ENCODE measurements at regions not wholly inside any gene's neighbourhood (a gene's known extent, or its start where the extent isn't known, plus 50 kb on each side); places are given as distances from the start of the nearest gene placed in this dataset.

DNA sequence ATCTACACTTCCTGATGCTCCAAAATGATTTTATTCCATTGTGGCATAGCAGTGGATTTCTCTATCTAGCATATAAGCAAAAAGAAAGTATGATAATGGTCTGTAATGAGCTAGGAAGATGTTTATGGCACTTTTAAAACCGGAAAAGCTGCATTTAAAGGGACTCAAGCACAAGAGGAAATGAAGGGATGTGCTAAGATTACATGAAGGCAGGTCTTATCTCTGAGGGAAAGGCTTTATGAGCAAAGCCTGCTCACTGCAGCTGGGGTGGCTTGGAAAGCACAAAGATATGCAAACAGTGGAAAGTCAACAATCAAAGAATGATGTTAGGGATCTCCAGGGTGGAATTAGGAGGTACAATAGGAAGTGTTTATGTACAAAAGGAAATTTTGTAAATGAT lies 138.2 kb downstream of the TENT5A start:
- no peak overlapping the region for H3K4me3 ChIP-seq (replicated peaks in 1 of 2; ENCODE audit: low read depth in 2 of 2, low read length in 2 of 2)
- TF ChIP-seq, protein P1, sequence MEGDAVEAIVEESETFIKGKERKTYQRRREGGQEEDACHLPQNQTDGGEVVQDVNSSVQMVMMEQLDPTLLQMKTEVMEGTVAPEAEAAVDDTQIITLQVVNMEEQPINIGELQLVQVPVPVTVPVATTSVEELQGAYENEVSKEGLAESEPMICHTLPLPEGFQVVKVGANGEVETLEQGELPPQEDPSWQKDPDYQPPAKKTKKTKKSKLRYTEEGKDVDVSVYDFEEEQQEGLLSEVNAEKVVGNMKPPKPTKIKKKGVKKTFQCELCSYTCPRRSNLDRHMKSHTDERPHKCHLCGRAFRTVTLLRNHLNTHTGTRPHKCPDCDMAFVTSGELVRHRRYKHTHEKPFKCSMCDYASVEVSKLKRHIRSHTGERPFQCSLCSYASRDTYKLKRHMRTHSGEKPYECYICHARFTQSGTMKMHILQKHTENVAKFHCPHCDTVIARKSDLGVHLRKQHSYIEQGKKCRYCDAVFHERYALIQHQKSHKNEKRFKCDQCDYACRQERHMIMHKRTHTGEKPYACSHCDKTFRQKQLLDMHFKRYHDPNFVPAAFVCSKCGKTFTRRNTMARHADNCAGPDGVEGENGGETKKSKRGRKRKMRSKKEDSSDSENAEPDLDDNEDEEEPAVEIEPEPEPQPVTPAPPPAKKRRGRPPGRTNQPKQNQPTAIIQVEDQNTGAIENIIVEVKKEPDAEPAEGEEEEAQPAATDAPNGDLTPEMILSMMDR (IDR thresholded peaks at IDR 0.05; ENCODE audit: low read depth, low read length) = no peak
- peak; percentile 42 to 54 for DNase-seq (ENCODE audit: low read depth in 2 of 2)

DNA sequence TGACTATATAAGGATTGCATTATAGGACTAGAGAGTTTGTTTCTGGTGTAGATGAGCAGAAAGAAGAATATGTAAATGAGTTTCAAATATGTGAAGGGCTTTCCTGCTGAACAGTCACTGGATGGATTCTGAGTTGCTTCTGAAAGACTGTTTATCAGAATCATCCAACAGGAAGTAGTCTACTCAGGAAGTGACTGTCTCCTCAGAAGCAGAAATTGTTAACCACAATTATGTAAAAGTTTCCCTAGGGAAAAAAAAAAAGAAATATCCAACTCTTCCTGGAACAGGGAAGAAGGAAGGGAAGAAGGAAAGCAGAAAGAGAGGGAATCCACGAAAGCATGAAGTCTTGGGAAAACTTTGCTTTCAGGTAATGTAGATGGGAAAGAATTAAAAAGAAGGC lies 138.9 kb downstream of the TENT5A start:
- H3K4me3 ChIP-seq (replicated peaks in 1 of 2; ENCODE audit: low read depth in 2 of 2, low read length in 2 of 2) = no peak overlapping the region
- peak; percentile 55 to 86 for DNase-seq (ENCODE audit: low read depth in 2 of 2)
- TF ChIP-seq, protein P1 (IDR thresholded peaks at IDR 0.05; ENCODE audit: low read depth, low read length) = no peak

DNA sequence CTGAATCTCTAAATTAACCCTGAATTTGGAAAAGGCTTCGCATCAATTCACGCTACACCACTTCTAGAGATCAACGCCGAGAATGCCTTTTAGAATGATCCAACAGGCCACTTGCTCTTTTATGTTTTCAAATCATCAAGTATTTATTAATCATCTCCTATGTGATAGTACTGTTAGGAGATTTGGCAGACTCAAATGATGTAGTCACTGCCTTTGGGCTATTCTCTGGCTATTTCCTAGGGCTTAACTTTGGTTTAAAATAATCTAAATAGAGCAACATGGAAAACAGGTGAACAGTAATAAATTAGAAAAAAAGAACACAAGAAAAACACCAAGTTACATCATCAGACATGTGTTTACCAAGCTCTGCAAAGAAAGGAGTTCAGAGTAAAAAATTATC lies 140.3 kb downstream of the TENT5A start:
- TF ChIP-seq, protein P1 (IDR thresholded peaks at IDR 0.05; ENCODE audit: low read depth, low read length) = no peak
- no peak overlapping the region for H3K4me3 ChIP-seq (replicated peaks in 1 of 2; ENCODE audit: low read depth in 2 of 2, low read length in 2 of 2)
- DNase-seq (ENCODE audit: low read depth in 2 of 2) = no peak

DNA sequence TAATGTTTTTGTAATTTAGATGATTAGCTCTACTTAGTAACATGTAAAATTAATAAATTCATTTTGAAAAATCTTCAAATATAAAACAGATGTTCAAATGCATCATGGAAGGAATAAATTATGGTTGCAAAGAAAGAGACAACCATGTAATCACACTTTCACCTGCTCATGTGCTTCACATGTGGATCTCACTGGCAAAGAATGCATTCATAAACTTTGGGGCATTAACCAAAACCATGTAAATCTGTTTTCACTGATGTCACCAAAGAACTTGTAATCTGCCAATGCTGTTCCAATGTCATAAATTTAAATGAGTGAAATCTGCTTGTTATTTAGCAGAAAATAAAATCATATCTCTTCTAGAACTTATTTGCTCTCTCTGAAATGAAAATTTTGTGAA lies 142.7 kb downstream of the TENT5A start:
- TF ChIP-seq, protein P1 (IDR thresholded peaks at IDR 0.05; ENCODE audit: low read depth, low read length) = no peak
- no peak overlapping the region for H3K4me3 ChIP-seq (replicated peaks in 1 of 2; ENCODE audit: low read depth in 2 of 2, low read length in 2 of 2)
- no peak for DNase-seq (ENCODE audit: low read depth in 2 of 2)

DNA sequence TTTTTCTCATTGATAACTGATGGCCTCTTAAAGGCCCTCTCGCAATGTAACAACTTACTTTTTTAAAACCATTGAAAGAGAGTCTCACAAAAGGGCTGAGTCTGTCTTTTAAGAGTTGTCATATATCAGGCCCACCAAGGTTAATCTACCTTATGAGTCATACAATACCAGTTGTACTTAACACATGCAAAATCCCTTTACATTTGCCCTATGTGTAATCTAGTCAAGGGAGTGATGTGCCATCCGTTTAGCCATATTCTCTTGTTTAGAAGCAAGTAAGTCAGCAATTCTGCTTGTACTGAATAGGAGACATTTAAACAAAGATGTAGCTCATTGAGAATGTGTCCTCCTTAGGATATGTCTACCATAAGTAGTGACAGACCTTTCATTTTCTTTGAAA lies 143.7 kb downstream of the TENT5A start:
- TF ChIP-seq, protein P1 (IDR thresholded peaks at IDR 0.05; ENCODE audit: low read depth, low read length) = no peak
- peak in 1 of 2 donors; percentile 21 for DNase-seq (ENCODE audit: low read depth in 2 of 2)
- H3K4me3 ChIP-seq (replicated peaks in 1 of 2; ENCODE audit: low read depth in 2 of 2, low read length in 2 of 2) = no peak overlapping the region

DNA sequence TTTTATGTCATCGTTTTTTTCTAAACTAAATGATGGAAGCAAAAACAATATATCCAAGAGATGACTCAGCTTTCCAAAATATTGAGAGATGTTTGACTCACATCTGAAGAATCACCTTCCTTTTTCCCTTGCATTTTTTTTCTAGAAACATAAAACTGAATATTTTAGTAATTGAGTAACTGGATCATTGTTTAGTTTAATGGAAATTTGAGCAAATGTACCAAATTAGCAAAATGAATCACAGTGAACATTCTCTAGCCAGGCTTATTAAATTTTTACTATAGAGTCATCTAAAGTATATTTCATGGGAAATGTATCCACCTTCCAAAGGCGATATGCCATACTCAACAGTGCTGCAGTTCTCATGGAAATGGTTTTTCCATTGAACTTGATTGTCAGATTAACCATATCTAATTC lies 145.5 kb downstream of the TENT5A start:
- TF ChIP-seq, protein P1 (IDR thresholded peaks at IDR 0.05; ENCODE audit: low read depth, low read length) = no peak
- DNase-seq (ENCODE audit: low read depth in 2 of 2) = peak; percentile 6 to 86
- H3K4me3 ChIP-seq (replicated peaks in 1 of 2; ENCODE audit: low read depth in 2 of 2, low read length in 2 of 2) = no peak overlapping the region

DNA sequence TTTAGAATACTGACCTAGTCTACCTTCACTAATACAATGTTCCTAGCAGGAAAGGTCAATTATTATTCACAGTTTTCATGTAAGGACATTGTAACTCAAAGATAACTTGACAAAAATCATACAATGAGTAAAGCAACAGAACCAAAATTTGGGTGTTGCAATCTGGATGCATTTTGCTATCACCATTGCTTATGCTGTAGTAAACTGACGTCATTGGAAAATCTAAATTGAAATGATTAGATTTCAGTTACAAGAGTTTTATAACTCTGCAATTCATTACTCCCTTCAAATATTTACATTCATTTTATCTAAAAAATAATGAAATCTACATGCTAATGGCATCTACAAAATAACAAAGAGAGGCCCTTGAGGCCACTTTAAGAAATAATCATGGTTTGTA lies 147.0 kb downstream of the TENT5A start:
- no peak for DNase-seq (ENCODE audit: low read depth in 2 of 2)
- no peak overlapping the region for H3K4me3 ChIP-seq (replicated peaks in 1 of 2; ENCODE audit: low read depth in 2 of 2, low read length in 2 of 2)
- TF ChIP-seq, protein P1 (IDR thresholded peaks at IDR 0.05; ENCODE audit: low read depth, low read length) = no peak

Measured in cardiac fibroblast (primary cell).